Progenitor cell of endocrine pancreas (in vitro differentiated cells): ENCODE measurements at regions not wholly inside any gene's neighbourhood (a gene's known extent, or its start where the extent isn't known, plus 50 kb on each side); places are given as distances from the start of the nearest gene placed in this dataset.

Experiments used
- DNase-seq: peaks from one replicate; pipeline ENCODE4 v3.0.0; 2021; ENCODE audit warnings: low spot score; ENCODE audit not compliant: unreplicated experiment
- H3K27ac Mint-ChIP-seq: 2 replicates; pipeline ENCODE4 v1.8.0; 2021; ENCODE audit warnings: mild to moderate bottlenecking, moderate library complexity, mixed read lengths
- H3K27me3 Mint-ChIP-seq: 2 replicates; pipeline ENCODE4 v1.8.0; 2021; ENCODE audit warnings: mixed read lengths
- H3K36me3 Mint-ChIP-seq: 2 replicates; pipeline ENCODE4 v1.8.0; 2022; ENCODE audit warnings: mixed read lengths; ENCODE audit not compliant: insufficient read depth
- H3K4me1 Mint-ChIP-seq: 2 replicates; pipeline ENCODE4 v1.8.0; 2021; ENCODE audit warnings: low read depth, mixed read lengths
- H3K4me3 Mint-ChIP-seq: 2 replicates; pipeline ENCODE4 v1.8.0; 2021; ENCODE audit warnings: low read depth, mild to moderate bottlenecking, moderate library complexity, mixed read lengths
- H3K9me3 Mint-ChIP-seq: 2 replicates; pipeline ENCODE4 v1.8.0; 2021; ENCODE audit warnings: low read depth, mixed read lengths
- CTCF ChIP-seq: fragments of 200-600 bp; sonication (generic); IDR thresholded peaks from one replicate; pipeline ENCODE4 v1.5.0; 2021; ENCODE audit warnings: antibody characterized with exemption, mild to moderate bottlenecking; ENCODE audit not compliant: unreplicated experiment

GRCh38 chr2:240217431-240218301 is 77.2 kb upstream of the OTOS start:
- Mint-ChIP-seq H3K4me3 (no peak overlapping the region), H3K9me3 (peaks cover 5% of the 10 kb centered on the region), H3K27me3 (peaks cover 26% of the 10 kb centered on the region), H3K4me1 (peaks cover 4% of the 10 kb centered on the region), H3K36me3 (no peaks in the 10 kb centered on the region), H3K27ac (no peak overlapping the region)
- peak; percentile 1 for DNase-seq
- no peak for TF ChIP-seq CTCF

- peaks cover 5% of the 10 kb centered on the region for H3K9me3 Mint-ChIP-seq
- peak; percentile 5 for DNase-seq
- peaks cover 4% of the 10 kb centered on the region for H3K4me1 Mint-ChIP-seq
- peaks cover 37% of the 10 kb centered on the region for H3K27me3 Mint-ChIP-seq
- no peak overlapping the region for H3K4me3 Mint-ChIP-seq
- no peaks in the 10 kb centered on the region for H3K36me3 Mint-ChIP-seq
- H3K27ac Mint-ChIP-seq: no peak overlapping the region
- TF ChIP-seq CTCF: no peak
These were observed 78.9 kb upstream of the OTOS start for GRCh38 chr2:240219208-240219890.

- Mint-ChIP-seq H3K36me3 (no peaks in the 10 kb centered on the region), H3K27me3 (peaks cover 40% of the 10 kb centered on the region), H3K9me3 (peaks cover 5% of the 10 kb centered on the region), H3K4me1 (peaks cover 4% of the 10 kb centered on the region), H3K4me3 (no peak overlapping the region), H3K27ac (no peak overlapping the region)
- no peak for TF ChIP-seq CTCF
- no peak for DNase-seq
These were observed 79.9 kb upstream of the OTOS start for GRCh38 chr2:240220371-240220770.

GRCh38 chr2:240223631-240224030 is 83.2 kb upstream of the OTOS start:
- no peak overlapping the region for H3K4me3 Mint-ChIP-seq
- DNase-seq: no peak
- H3K27me3 Mint-ChIP-seq: peaks cover 39% of the 10 kb centered on the region
- H3K36me3 Mint-ChIP-seq: no peaks in the 10 kb centered on the region
- TF ChIP-seq CTCF: no peak
- H3K9me3 Mint-ChIP-seq: peaks cover 8% of the 10 kb centered on the region
- H3K27ac Mint-ChIP-seq: no peak overlapping the region
- H3K4me1 Mint-ChIP-seq: peaks cover 4% of the 10 kb centered on the region

GRCh38 chr2:240224676-240225075 is 84.2 kb upstream of the OTOS start:
- Mint-ChIP-seq H3K9me3 (peaks cover 8% of the 10 kb centered on the region), H3K27me3 (peaks cover 31% of the 10 kb centered on the region), H3K27ac (no peak overlapping the region), H3K36me3 (no peaks in the 10 kb centered on the region), H3K4me3 (no peak overlapping the region), H3K4me1 (peaks cover 4% of the 10 kb centered on the region)
- TF ChIP-seq CTCF: no peak
- no peak for DNase-seq
